GM19463 (cell line): ENCODE measurements at regions not wholly inside any gene's neighbourhood (a gene's known extent, or its start where the extent isn't known, plus 50 kb on each side); places are given as distances from the start of the nearest gene placed in this dataset.
"Not testable (repeated sequence)": the region's sequence is repeated elsewhere in the genome, so short reads cannot be mapped to it uniquely, and the experiment has no call there.

ENCODE experiments used
- ATAC-seq: cut with Tn5 transposase; IDR thresholded peaks from one replicate; pipeline ENCODE4 v1.9.1; 2021; ENCODE audit warnings: mild to moderate bottlenecking, moderate library complexity; ENCODE audit not compliant: unreplicated experiment

GRCh38 chr5:89071101-89071940 lies 188.3 kb upstream of the MEF2C start:
- ATAC-seq: peak; percentile 84

DNA sequence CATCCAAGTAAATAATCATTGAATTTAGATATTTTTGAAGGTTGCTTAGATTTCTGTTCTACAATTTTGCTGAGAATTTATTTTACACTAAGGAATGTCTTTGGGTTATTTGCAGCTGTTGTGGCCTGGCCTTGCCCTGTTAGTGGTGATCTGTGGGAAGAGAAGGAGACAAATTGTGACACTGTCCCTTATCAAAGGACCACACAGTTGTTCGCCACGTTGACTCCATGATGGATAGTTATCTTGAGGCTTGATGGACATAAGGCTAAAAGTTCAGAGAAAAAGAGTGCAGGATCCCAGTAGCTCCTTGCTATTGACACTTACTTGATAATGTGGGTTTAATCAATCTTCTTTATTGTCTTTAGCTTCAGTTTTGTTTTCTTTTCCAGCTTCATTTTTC lies 186.6 kb upstream of the MEF2C start:
- ATAC-seq: no peak

DNA sequence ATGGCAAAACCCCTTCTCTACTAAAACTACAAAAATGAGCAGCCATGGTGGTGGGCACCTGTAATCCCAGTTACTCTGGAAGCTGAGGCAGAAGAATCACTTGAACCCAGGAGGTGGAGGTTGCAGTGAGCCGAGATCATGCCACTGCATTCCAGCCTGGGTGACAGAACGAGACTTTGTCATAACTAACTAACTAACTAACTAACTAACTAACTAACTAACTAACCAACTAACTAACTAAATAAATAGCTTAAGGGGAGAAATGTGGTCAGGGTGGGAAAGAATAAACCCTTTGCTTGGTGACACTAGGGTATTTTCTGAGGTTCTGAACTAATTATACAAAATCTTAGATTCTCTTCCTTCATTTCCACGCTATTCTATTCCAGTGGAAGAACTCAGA lies 184.4 kb upstream of the MEF2C start:
- no peak for ATAC-seq

GRCh38 chr5:89065919-89066318 lies 182.9 kb upstream of the MEF2C start:
- peak; percentile 89 for ATAC-seq

- no peak for ATAC-seq
Observed at GRCh38 chr5:89064736-89065135, 181.8 kb upstream of the MEF2C start.

DNA sequence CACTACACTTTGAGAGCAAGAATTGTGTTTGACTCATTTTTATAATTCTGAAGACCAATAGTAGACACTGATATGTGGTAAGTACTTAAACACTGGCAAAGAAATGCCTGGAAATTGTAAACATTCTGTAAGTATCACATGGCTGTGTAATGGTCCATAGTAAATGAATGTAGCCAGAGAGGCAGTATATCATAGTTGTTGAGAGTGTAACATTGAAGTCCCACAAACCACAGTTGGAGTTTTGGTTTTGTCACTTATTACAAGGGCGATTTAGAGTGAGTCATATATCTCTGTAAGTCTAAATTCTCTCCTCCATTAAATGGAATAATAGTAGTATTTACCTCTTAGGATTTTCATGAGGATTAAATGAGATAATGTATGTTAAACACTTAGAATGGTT lies 181.1 kb upstream of the MEF2C start:
- ATAC-seq: peak; percentile 69

DNA sequence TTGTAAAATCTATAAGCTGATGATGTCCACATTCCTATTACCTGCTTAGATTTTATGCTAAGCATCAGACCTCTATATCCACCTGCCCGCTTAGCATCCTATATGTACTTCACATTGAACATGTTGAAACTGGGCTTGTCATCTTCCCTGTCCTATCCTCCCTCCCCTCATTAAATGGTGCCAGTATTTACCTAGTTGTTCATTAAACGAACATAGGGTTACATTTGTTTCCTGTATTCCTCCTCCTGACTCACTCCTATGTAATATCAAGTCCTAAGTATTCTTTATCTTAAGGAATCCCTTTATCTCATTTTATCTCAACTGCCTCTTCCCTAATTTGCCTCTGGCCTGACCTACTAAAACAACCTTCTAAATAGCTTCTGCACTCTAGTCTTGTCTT lies 177.8 kb upstream of the MEF2C start:
- no peak for ATAC-seq

DNA sequence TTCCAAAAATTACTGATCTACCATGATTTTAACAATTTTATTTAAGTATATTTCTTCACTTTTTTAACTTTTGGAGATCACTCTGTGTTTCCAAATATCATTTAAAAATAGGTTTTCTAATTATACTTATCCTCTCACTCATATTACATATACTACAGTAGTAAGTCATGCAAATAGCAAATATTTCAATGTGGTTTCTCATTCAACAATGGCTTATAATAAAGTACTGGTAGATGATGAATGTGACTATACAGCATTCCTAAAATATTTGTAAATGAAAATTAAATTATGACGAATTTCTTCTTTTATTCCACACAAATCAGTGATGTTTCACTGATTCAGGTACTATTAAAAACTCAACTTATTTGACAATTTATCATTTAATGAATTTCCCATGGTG lies 176.3 kb upstream of the MEF2C start:
- no peak for ATAC-seq

GRCh38 chr5:89055695-89056085 lies 172.7 kb upstream of the MEF2C start:
- ATAC-seq: no peak

DNA sequence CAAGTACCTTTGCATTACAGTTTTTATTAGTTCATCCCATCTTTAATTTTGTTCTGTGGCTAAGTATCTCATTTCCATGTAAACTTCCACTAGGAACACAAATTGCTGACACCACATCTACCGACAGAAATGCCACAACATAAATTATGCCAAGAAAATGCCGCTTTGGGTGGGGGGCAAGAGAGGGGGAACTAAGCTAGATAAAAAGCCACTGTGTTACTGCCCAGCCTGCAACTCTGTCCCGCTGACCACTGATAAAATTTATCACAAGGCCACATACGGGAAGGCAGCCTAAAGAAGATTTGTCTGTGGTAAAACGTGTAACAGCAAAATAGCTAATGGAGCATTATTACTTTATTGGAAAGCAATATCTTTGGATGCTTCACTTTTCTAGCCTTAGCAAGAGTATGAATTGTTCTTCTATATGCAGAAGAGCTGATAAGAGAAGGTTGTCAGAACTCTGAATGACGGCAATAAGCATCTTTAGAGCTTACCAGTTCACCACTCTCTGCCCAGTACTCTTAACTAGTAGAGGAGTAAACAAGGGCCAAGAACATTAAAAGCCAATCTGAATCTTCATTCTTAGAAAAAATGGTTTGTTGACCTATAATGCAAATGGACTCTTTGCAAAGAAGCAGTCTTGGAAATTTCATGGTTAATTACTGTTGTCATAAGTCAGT lies 172.2 kb upstream of the MEF2C start:
- no peak for ATAC-seq

GRCh38 chr5:89053547-89053946 lies 170.6 kb upstream of the MEF2C start:
- no peak for ATAC-seq

DNA sequence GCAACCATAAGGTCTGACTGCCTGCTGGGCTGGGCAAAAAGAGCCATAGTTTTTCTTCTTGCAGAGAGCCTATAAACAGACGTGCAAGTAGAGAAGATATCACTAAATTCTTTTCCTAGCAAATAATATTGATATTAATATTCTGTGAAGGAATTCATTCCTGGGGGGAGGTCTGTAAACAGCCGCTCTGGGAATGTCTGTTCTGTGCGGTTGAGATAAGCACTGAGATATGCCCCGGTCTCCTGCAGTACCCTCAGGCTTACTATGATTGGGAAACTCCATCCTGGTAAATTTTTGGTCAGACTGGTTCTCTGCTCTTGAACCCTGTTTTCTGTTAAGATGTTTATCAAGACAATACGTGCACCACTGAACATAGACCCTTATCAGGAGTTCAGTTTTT lies 167.1 kb upstream of the MEF2C start:
- ATAC-seq: not testable (repeated sequence)

GRCh38 chr5:89047571-89047970 lies 164.6 kb upstream of the MEF2C start:
- ATAC-seq: no peak

DNA sequence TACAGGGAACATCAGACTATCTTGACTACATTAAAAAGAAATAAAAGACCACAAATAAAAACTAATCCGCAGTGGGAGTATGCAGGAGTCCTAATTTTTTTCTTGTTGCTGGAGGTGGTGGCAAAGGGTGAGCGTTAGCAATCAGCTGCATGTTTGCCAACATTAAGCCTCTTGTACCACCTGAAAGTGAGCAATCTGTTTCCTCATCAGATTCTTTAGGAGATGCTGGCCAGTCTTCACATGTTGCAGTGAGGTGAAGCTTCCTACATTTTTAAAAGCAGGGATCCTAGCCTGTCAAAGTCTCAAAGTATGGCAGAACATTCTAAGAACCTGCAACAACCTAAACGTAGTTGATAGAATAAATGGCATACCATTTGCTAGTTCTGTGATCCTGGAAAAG lies 162.2 kb upstream of the MEF2C start:
- no peak for ATAC-seq

GRCh38 chr5:89044674-89045200 lies 161.8 kb upstream of the MEF2C start:
- no peak for ATAC-seq

GRCh38 chr5:89043676-89044075 lies 160.7 kb upstream of the MEF2C start:
- ATAC-seq: peak; percentile 81

GRCh38 chr5:89042746-89043145 lies 159.8 kb upstream of the MEF2C start:
- ATAC-seq: no peak

DNA sequence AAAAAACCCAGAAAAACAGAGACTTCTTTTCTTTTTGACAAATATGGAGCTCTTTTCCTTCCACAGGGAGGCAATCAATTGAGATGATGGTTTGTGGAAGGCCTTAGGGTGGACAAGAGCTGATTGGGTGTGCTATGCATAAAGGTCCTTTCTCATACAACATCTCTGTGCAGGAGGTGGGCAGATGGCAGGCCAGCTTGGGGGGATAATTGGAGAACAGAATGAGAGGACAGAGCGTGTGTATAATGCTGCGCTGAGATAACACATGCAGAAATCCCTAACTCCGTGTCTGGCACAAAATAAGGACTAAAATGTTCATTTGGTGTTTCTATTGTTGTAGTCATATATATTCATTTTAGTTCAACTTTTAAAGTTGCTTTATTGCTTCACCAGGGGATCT lies 159.0 kb upstream of the MEF2C start:
- ATAC-seq: no peak

DNA sequence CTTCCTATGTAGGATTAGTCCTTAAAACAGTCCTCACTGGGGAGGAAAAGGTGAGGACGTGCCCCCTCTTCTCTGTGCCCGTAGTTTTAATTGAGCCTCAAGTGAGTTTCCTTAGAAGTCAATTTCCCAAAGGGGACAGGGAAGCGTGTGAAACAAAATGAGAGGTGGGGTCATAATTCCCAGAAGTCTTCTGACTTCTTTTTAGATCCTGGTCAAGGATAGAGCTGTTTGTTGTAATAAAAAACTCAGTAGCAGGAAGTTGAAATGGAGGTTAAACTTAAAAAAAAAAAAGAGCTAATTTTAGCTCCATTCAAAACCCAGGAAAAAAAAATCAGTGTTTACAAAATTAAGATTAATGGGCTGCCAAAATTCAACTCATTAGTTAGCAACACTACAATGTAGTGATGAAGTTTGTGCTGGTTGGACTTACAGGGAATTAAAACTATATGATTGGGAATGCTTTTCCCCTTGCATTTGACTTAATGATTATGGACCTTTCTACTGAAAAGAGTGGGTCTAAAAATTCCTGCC lies 158.3 kb upstream of the MEF2C start:
- ATAC-seq: no peak

GRCh38 chr5:89036704-89037489 lies 153.9 kb upstream of the MEF2C start:
- no peak for ATAC-seq

GRCh38 chr5:89036166-89036565 lies 153.2 kb upstream of the MEF2C start:
- ATAC-seq: no peak
